Nephron (organoid): ENCODE measurements at regions not wholly inside any gene's neighbourhood (a gene's known extent, or its start where the extent isn't known, plus 50 kb on each side); places are given as distances from the start of the nearest gene placed in this dataset.

Experiments used
- H3K27ac Mint-ChIP-seq, 3 experiments: 2 replicates each; pipeline ENCODE4 v1.8.0; 2020; ENCODE audit warnings: mixed read lengths in 3 of 3, mild to moderate bottlenecking in 2 of 3, moderate library complexity in 1 of 3
- H3K27me3 Mint-ChIP-seq: 2 replicates; pipeline ENCODE4 v1.8.0; 2021; ENCODE audit warnings: low read depth, mild to moderate bottlenecking, moderate library complexity, mixed read lengths
- H3K36me3 Mint-ChIP-seq: 2 replicates; pipeline ENCODE4 v1.8.0; 2020; ENCODE audit warnings: low read depth, mixed read lengths
- H3K4me1 Mint-ChIP-seq: 2 replicates; pipeline ENCODE4 v1.8.0; 2020; ENCODE audit warnings: mixed read lengths
- H3K4me3 Mint-ChIP-seq, 3 experiments: 2 replicates each; pipeline ENCODE4 v1.8.0; 2020; ENCODE audit warnings: mild to moderate bottlenecking in 3 of 3, mixed read lengths in 3 of 3, moderate library complexity in 2 of 3
- H3K9me3 Mint-ChIP-seq: 2 replicates; pipeline ENCODE4 v1.8.0; 2020; ENCODE audit warnings: mixed read lengths
- CTCF ChIP-seq, 3 experiments: fragments of 200-600 bp; sonication (generic); IDR thresholded peaks; one replicate each; pipeline ENCODE4 v1.5.0; 2021; ENCODE audit warnings: antibody characterized with exemption in 3 of 3; ENCODE audit not compliant: unreplicated experiment in 3 of 3

GRCh38 chr6:132218059-132218696 is 183.1 kb downstream of the MOXD1 start:
- Mint-ChIP-seq H3K4me1 (peaks cover 22% of the 10 kb centered on the region), H3K27me3 (no peaks in the 10 kb centered on the region), H3K36me3 (no peaks in the 10 kb centered on the region), H3K27ac (peak overlapping the region in 1 of 3 experiments; percentile 50), H3K4me3 (no peak overlapping the region), H3K9me3 (no peaks in the 10 kb centered on the region)
- TF ChIP-seq CTCF (IDR thresholded peaks at IDR 0.05; ENCODE audit: unreplicated experiment in 3 of 3): peak; percentile 60 to 78 (median 60)

GRCh38 chr6:132215805-132216204 is 185.5 kb downstream of the MOXD1 start:
- Mint-ChIP-seq H3K4me3 (no peak overlapping the region), H3K27me3 (no peaks in the 10 kb centered on the region)
- no peak for TF ChIP-seq CTCF (IDR thresholded peaks at IDR 0.05; ENCODE audit: unreplicated experiment in 3 of 3)

GRCh38 chr6:132214716-132215115 is 186.6 kb downstream of the MOXD1 start:
- Mint-ChIP-seq H3K27ac (no peak overlapping the region), H3K36me3 (no peaks in the 10 kb centered on the region), H3K27me3 (no peaks in the 10 kb centered on the region), H3K4me3 (no peak overlapping the region), H3K9me3 (no peaks in the 10 kb centered on the region), H3K4me1 (peaks cover 12% of the 10 kb centered on the region)
- no peak for TF ChIP-seq CTCF (IDR thresholded peaks at IDR 0.05; ENCODE audit: unreplicated experiment in 3 of 3)

More at GRCh38 chr6:132215805-132216204, 185.5 kb downstream of the MOXD1 start:
- Mint-ChIP-seq H3K4me1 (peaks cover 19% of the 10 kb centered on the region), H3K27ac (no peak overlapping the region), H3K9me3 (no peaks in the 10 kb centered on the region), H3K36me3 (no peaks in the 10 kb centered on the region)

GRCh38 chr6:132213732-132214131 is 187.5 kb downstream of the MOXD1 start:
- Mint-ChIP-seq H3K27ac (no peak overlapping the region), H3K36me3 (no peaks in the 10 kb centered on the region), H3K9me3 (no peaks in the 10 kb centered on the region), H3K4me3 (no peak overlapping the region), H3K27me3 (no peaks in the 10 kb centered on the region), H3K4me1 (peaks cover 12% of the 10 kb centered on the region)
- no peak for TF ChIP-seq CTCF (IDR thresholded peaks at IDR 0.05; ENCODE audit: unreplicated experiment in 3 of 3)

- Mint-ChIP-seq H3K4me3 (no peak overlapping the region), H3K9me3 (no peaks in the 10 kb centered on the region), H3K27me3 (no peaks in the 10 kb centered on the region), H3K27ac (no peak overlapping the region), H3K4me1 (peaks cover 7% of the 10 kb centered on the region), H3K36me3 (no peaks in the 10 kb centered on the region)
- TF ChIP-seq CTCF (IDR thresholded peaks at IDR 0.05; ENCODE audit: unreplicated experiment in 3 of 3): no peak
Measured at GRCh38 chr6:132213191-132213590, 188.1 kb downstream of the MOXD1 start.

- peaks cover 7% of the 10 kb centered on the region for H3K9me3 Mint-ChIP-seq
- H3K27me3 Mint-ChIP-seq: no peaks in the 10 kb centered on the region
- H3K4me1 Mint-ChIP-seq: peaks cover 5% of the 10 kb centered on the region
- no peak overlapping the region for H3K4me3 Mint-ChIP-seq
- peak overlapping the region in 1 of 3 experiments; percentile 71 for H3K27ac Mint-ChIP-seq
- TF ChIP-seq CTCF (IDR thresholded peaks at IDR 0.05; ENCODE audit: unreplicated experiment in 3 of 3): no peak
- H3K36me3 Mint-ChIP-seq: no peaks in the 10 kb centered on the region
Measured at GRCh38 chr6:132210886-132211563, 190.2 kb downstream of the MOXD1 start.
